ENCODE measurements at regions not wholly inside any gene's neighbourhood (a gene's known extent, or its start where the extent isn't known, plus 50 kb on each side); places are given as distances from the start of the nearest gene placed in this dataset.

- H3K4me3 Mint-ChIP-seq: no peak overlapping the region
- no peaks in the 10 kb centered on the region for H3K4me1 Mint-ChIP-seq (ENCODE audit: low read depth)
Observed at GRCh38 chr18:51908598-51908944, 431.4 kb upstream of the DCC start.

GRCh38 chr18:51911584-51911983, 428.4 kb upstream of the DCC start:
- peaks cover 7% of the 10 kb centered on the region for H3K9me3 Mint-ChIP-seq
- H3K4me1 Mint-ChIP-seq (ENCODE audit: low read depth): no peaks in the 10 kb centered on the region
- no peak overlapping the region for H3K4me3 Mint-ChIP-seq
- no peak overlapping the region for H3K27ac Mint-ChIP-seq
- H3K27me3 Mint-ChIP-seq: no peaks in the 10 kb centered on the region
- no peaks in the 10 kb centered on the region for H3K36me3 Mint-ChIP-seq (ENCODE audit: low read depth)

More at GRCh38 chr18:51908598-51908944, 431.4 kb upstream of the DCC start:
- Mint-ChIP-seq H3K27ac (no peak overlapping the region), H3K27me3 (no peaks in the 10 kb centered on the region), H3K9me3 (peaks cover 7% of the 10 kb centered on the region), H3K36me3 (ENCODE audit: low read depth) (no peaks in the 10 kb centered on the region)

GRCh38 chr18:51912381-51912780, 427.6 kb upstream of the DCC start:
- Mint-ChIP-seq H3K4me1 (ENCODE audit: low read depth) (no peaks in the 10 kb centered on the region), H3K27ac (no peak overlapping the region), H3K36me3 (ENCODE audit: low read depth) (no peaks in the 10 kb centered on the region), H3K4me3 (no peak overlapping the region), H3K9me3 (peaks cover 7% of the 10 kb centered on the region), H3K27me3 (no peaks in the 10 kb centered on the region)

GRCh38 chr18:51915176-51915575, 424.8 kb upstream of the DCC start:
- Mint-ChIP-seq H3K4me1 (ENCODE audit: low read depth) (no peaks in the 10 kb centered on the region), H3K4me3 (no peak overlapping the region), H3K27me3 (no peaks in the 10 kb centered on the region), H3K9me3 (peaks cover 7% of the 10 kb centered on the region), H3K36me3 (ENCODE audit: low read depth) (no peaks in the 10 kb centered on the region), H3K27ac (no peak overlapping the region)

GRCh38 chr18:51921862-51922261, 418.1 kb upstream of the DCC start:
- H3K27me3 Mint-ChIP-seq: no peaks in the 10 kb centered on the region
- H3K4me1 Mint-ChIP-seq (ENCODE audit: low read depth): no peaks in the 10 kb centered on the region
- H3K36me3 Mint-ChIP-seq (ENCODE audit: low read depth): no peaks in the 10 kb centered on the region
- peaks cover 4% of the 10 kb centered on the region for H3K9me3 Mint-ChIP-seq
- H3K4me3 Mint-ChIP-seq: no peak overlapping the region
- no peak overlapping the region for H3K27ac Mint-ChIP-seq

- no peaks in the 10 kb centered on the region for H3K27me3 Mint-ChIP-seq
- no peak overlapping the region for H3K27ac Mint-ChIP-seq
- H3K4me3 Mint-ChIP-seq: no peak overlapping the region
- H3K36me3 Mint-ChIP-seq (ENCODE audit: low read depth): no peaks in the 10 kb centered on the region
- peaks cover 21% of the 10 kb centered on the region for H3K9me3 Mint-ChIP-seq
- H3K4me1 Mint-ChIP-seq (ENCODE audit: low read depth): no peaks in the 10 kb centered on the region
Observed at GRCh38 chr18:51933903-51934302, 406.1 kb upstream of the DCC start.

- H3K36me3 Mint-ChIP-seq (ENCODE audit: low read depth): no peaks in the 10 kb centered on the region
- H3K27ac Mint-ChIP-seq: no peak overlapping the region
- no peaks in the 10 kb centered on the region for H3K4me1 Mint-ChIP-seq (ENCODE audit: low read depth)
- peaks cover 10% of the 10 kb centered on the region for H3K9me3 Mint-ChIP-seq
- no peaks in the 10 kb centered on the region for H3K27me3 Mint-ChIP-seq
- H3K4me3 Mint-ChIP-seq: no peak overlapping the region
Observed at GRCh38 chr18:51936115-51936514, 403.9 kb upstream of the DCC start.

- Mint-ChIP-seq H3K27ac (no peak overlapping the region), H3K36me3 (ENCODE audit: low read depth) (no peaks in the 10 kb centered on the region), H3K9me3 (no peaks in the 10 kb centered on the region), H3K27me3 (no peaks in the 10 kb centered on the region), H3K4me1 (ENCODE audit: low read depth) (no peaks in the 10 kb centered on the region), H3K4me3 (no peak overlapping the region)
Observed at GRCh38 chr18:51941999-51942398, 398.0 kb upstream of the DCC start.

- Mint-ChIP-seq H3K36me3 (ENCODE audit: low read depth) (no peaks in the 10 kb centered on the region), H3K27me3 (no peaks in the 10 kb centered on the region), H3K9me3 (no peaks in the 10 kb centered on the region), H3K4me3 (no peak overlapping the region), H3K4me1 (ENCODE audit: low read depth) (no peaks in the 10 kb centered on the region), H3K27ac (no peak overlapping the region)
Observed at GRCh38 chr18:51943281-51943680, 396.7 kb upstream of the DCC start.

GRCh38 chr18:51946946-51947345, 393.1 kb upstream of the DCC start:
- no peaks in the 10 kb centered on the region for H3K4me1 Mint-ChIP-seq (ENCODE audit: low read depth)
- H3K36me3 Mint-ChIP-seq (ENCODE audit: low read depth): no peaks in the 10 kb centered on the region
- H3K9me3 Mint-ChIP-seq: peaks cover 4% of the 10 kb centered on the region
- no peak overlapping the region for H3K4me3 Mint-ChIP-seq
- H3K27me3 Mint-ChIP-seq: no peaks in the 10 kb centered on the region
- no peak overlapping the region for H3K27ac Mint-ChIP-seq

GRCh38 chr18:51952844-51953243, 387.2 kb upstream of the DCC start:
- Mint-ChIP-seq H3K4me3 (no peak overlapping the region), H3K4me1 (ENCODE audit: low read depth) (no peaks in the 10 kb centered on the region), H3K9me3 (peaks cover 4% of the 10 kb centered on the region), H3K27ac (no peak overlapping the region), H3K27me3 (no peaks in the 10 kb centered on the region), H3K36me3 (ENCODE audit: low read depth) (no peaks in the 10 kb centered on the region)

GRCh38 chr18:51953521-51953920, 386.5 kb upstream of the DCC start:
- Mint-ChIP-seq H3K4me1 (ENCODE audit: low read depth) (no peaks in the 10 kb centered on the region), H3K27ac (no peak overlapping the region), H3K27me3 (no peaks in the 10 kb centered on the region), H3K4me3 (no peak overlapping the region), H3K9me3 (peaks cover 4% of the 10 kb centered on the region), H3K36me3 (ENCODE audit: low read depth) (no peaks in the 10 kb centered on the region)

- peaks cover 4% of the 10 kb centered on the region for H3K9me3 Mint-ChIP-seq
- H3K27me3 Mint-ChIP-seq: no peaks in the 10 kb centered on the region
- no peak overlapping the region for H3K4me3 Mint-ChIP-seq
- H3K36me3 Mint-ChIP-seq (ENCODE audit: low read depth): no peaks in the 10 kb centered on the region
- no peak overlapping the region for H3K27ac Mint-ChIP-seq
- no peaks in the 10 kb centered on the region for H3K4me1 Mint-ChIP-seq (ENCODE audit: low read depth)
Observed at GRCh38 chr18:51955136-51955535, 384.9 kb upstream of the DCC start.

GRCh38 chr18:51957001-51957400, 383.0 kb upstream of the DCC start:
- Mint-ChIP-seq H3K36me3 (ENCODE audit: low read depth) (no peaks in the 10 kb centered on the region), H3K4me1 (ENCODE audit: low read depth) (no peaks in the 10 kb centered on the region), H3K27ac (no peak overlapping the region), H3K27me3 (no peaks in the 10 kb centered on the region), H3K9me3 (no peaks in the 10 kb centered on the region), H3K4me3 (no peak overlapping the region)

GRCh38 chr18:51980101-51980500, 359.9 kb upstream of the DCC start:
- Mint-ChIP-seq H3K4me1 (ENCODE audit: low read depth) (no peaks in the 10 kb centered on the region), H3K9me3 (no peaks in the 10 kb centered on the region), H3K27ac (no peak overlapping the region), H3K36me3 (ENCODE audit: low read depth) (no peaks in the 10 kb centered on the region), H3K4me3 (no peak overlapping the region), H3K27me3 (no peaks in the 10 kb centered on the region)

- H3K4me1 Mint-ChIP-seq (ENCODE audit: low read depth): no peaks in the 10 kb centered on the region
- no peak overlapping the region for H3K27ac Mint-ChIP-seq
- no peaks in the 10 kb centered on the region for H3K27me3 Mint-ChIP-seq
- H3K36me3 Mint-ChIP-seq (ENCODE audit: low read depth): no peaks in the 10 kb centered on the region
- H3K9me3 Mint-ChIP-seq: no peaks in the 10 kb centered on the region
- H3K4me3 Mint-ChIP-seq: no peak overlapping the region
Observed at GRCh38 chr18:51988277-51988676, 351.7 kb upstream of the DCC start.

GRCh38 chr18:51997129-51997528, 342.9 kb upstream of the DCC start:
- Mint-ChIP-seq H3K36me3 (ENCODE audit: low read depth) (no peaks in the 10 kb centered on the region), H3K4me3 (no peak overlapping the region), H3K27ac (no peak overlapping the region), H3K9me3 (no peaks in the 10 kb centered on the region), H3K27me3 (no peaks in the 10 kb centered on the region), H3K4me1 (ENCODE audit: low read depth) (no peaks in the 10 kb centered on the region)
